ENCODE measurements at regions not wholly inside any gene's neighbourhood (a gene's known extent, or its start where the extent isn't known, plus 50 kb on each side); places are given as distances from the start of the nearest gene placed in this dataset.

DNA sequence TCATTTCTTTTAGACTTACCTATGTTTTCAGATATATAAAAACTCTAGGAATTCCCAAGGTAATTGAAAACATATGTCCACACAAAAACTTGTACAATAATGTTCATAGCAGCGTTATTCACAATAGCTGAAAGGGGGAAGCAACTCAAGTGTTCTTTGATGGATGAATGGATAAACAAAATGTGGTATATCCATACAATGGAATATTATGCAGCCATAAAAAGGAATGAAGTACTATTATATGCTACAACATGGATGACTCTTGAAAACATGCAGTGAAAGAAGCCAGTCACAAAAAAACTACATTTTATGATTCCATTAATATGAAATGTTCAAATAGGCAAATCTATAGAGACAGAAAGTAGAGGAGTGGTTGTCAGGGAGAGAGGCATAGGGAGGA is 62.2 kb upstream of the WDR26 start:
- H2BK15ac ChIP-seq (ENCODE audit: low read depth, low read length), result no peak overlapping the region
- H3K27me3 ChIP-seq (ENCODE audit: insufficient read depth, low read length), result no peaks in the 10 kb centered on the region
- H2BK120ac ChIP-seq (ENCODE audit: low read depth, low read length, poor library complexity, severe bottlenecking), result no peak overlapping the region
- H3K9me3 ChIP-seq (ENCODE audit: control insufficient read depth, low read depth, low read length), result peaks cover 7% of the 10 kb centered on the region
- H3K23ac ChIP-seq (ENCODE audit: insufficient read length, low read depth, low read length), result no peak overlapping the region
- H3K27ac ChIP-seq (ENCODE audit: insufficient read length, low read depth, low read length), result peak overlapping the region; percentile 98
- H3K4ac ChIP-seq (ENCODE audit: low read depth, low read length), result no peak overlapping the region
- H2AK5ac ChIP-seq (ENCODE audit: insufficient read length, low read length), result no peak overlapping the region
- H3K79me2 ChIP-seq (ENCODE audit: insufficient read depth, low read length), result no peaks in the 10 kb centered on the region
- no CpG with 5 or more reads among the region's 1 CpG for WGBS (ENCODE audit: extremely low coverage, insufficient read length, low lambda C conversion rate)
- H2BK5ac ChIP-seq (ENCODE audit: insufficient read length, low read length), result no peak overlapping the region
- no peak overlapping the region for H3K4me2 ChIP-seq (ENCODE audit: insufficient read depth, insufficient read length, low read length)
- no peaks in the 10 kb centered on the region for H4K20me1 ChIP-seq (ENCODE audit: control insufficient read depth, insufficient read depth, insufficient read length)
- no peak overlapping the region for H3K4me3 Mint-ChIP-seq
- no peak overlapping the region for H3K18ac ChIP-seq (ENCODE audit: insufficient read length, low read depth, low read length)
- DNase-seq, result no peak
- TF ChIP-seq, protein P1, sequence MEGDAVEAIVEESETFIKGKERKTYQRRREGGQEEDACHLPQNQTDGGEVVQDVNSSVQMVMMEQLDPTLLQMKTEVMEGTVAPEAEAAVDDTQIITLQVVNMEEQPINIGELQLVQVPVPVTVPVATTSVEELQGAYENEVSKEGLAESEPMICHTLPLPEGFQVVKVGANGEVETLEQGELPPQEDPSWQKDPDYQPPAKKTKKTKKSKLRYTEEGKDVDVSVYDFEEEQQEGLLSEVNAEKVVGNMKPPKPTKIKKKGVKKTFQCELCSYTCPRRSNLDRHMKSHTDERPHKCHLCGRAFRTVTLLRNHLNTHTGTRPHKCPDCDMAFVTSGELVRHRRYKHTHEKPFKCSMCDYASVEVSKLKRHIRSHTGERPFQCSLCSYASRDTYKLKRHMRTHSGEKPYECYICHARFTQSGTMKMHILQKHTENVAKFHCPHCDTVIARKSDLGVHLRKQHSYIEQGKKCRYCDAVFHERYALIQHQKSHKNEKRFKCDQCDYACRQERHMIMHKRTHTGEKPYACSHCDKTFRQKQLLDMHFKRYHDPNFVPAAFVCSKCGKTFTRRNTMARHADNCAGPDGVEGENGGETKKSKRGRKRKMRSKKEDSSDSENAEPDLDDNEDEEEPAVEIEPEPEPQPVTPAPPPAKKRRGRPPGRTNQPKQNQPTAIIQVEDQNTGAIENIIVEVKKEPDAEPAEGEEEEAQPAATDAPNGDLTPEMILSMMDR (conservative IDR thresholded peaks at IDR 0.05), result no peak
- peak overlapping the region in 2 of 3 experiments; percentile 81 to 99; a peak in 3 of 7 replicates for H3K27ac Mint-ChIP-seq
- peaks cover 6 to 22% (median 17%) of the 10 kb centered on the region in 3 experiments for H3K36me3 Mint-ChIP-seq (ENCODE audit: insufficient read depth in 1 of 3, low read depth in 3 of 3)
- no peak overlapping the region for H3K14ac ChIP-seq (ENCODE audit: insufficient read depth, low read length)
- no peaks in the 10 kb centered on the region for H3K79me1 ChIP-seq (ENCODE audit: insufficient read depth, low read depth, low read length, poor library complexity, severe bottlenecking)
- no peak overlapping the region for H3T11ph ChIP-seq (ENCODE audit: low read length)
- no peak overlapping the region for H4K91ac ChIP-seq (ENCODE audit: insufficient read length, low read depth, low read length)
- H3K23me2 ChIP-seq (ENCODE audit: insufficient read length, low read depth, low read length, poor library complexity, severe bottlenecking), result no peaks in the 10 kb centered on the region
- H2BK20ac ChIP-seq (ENCODE audit: low read depth, low read length, poor library complexity, severe bottlenecking), result no peak overlapping the region
- no peak overlapping the region for H3K56ac ChIP-seq (ENCODE audit: insufficient read length, low read depth, low read length)
- H3K4me1 Mint-ChIP-seq, result peaks cover 57 to 65% of the 10 kb centered on the region in 2 experiments
- peaks cover 11% of the 10 kb centered on the region; the same call in 1 of the 2 replicates for H3K4me1 ChIP-seq (ENCODE audit: insufficient read depth, low read length)
- H3K9ac ChIP-seq (ENCODE audit: extremely low read depth, insufficient read length, low read length), result no peak overlapping the region
- no peak overlapping the region for H2AFZ ChIP-seq (ENCODE audit: low read length)
- peaks cover 12 to 16% of the 10 kb centered on the region in 2 experiments for H3K9me3 Mint-ChIP-seq
- no peak overlapping the region for H2BK12ac ChIP-seq (ENCODE audit: insufficient read length, low read depth, low read length)
- H3K27me3 Mint-ChIP-seq (ENCODE audit: low read depth), result no peaks in the 10 kb centered on the region
- no peak overlapping the region for H4K8ac ChIP-seq (replicated peaks; ENCODE audit: insufficient read length, low read depth, low read length)
- no peak overlapping the region for H4K5ac ChIP-seq (ENCODE audit: insufficient read length, low read depth, low read length)

All from H9 (cell line).